Islet precursor cell (in vitro differentiated cells): ENCODE measurements at regions not wholly inside any gene's neighbourhood (a gene's known extent, or its start where the extent isn't known, plus 50 kb on each side); places are given as distances from the start of the nearest gene placed in this dataset.
"Not testable (repeated sequence)": the region's sequence is repeated elsewhere in the genome, so short reads cannot be mapped to it uniquely, and the experiment has no call there.

ENCODE experiments used
- DNase-seq: peaks from one replicate; pipeline ENCODE4 v3.0.0-alpha.2; 2018

DNA sequence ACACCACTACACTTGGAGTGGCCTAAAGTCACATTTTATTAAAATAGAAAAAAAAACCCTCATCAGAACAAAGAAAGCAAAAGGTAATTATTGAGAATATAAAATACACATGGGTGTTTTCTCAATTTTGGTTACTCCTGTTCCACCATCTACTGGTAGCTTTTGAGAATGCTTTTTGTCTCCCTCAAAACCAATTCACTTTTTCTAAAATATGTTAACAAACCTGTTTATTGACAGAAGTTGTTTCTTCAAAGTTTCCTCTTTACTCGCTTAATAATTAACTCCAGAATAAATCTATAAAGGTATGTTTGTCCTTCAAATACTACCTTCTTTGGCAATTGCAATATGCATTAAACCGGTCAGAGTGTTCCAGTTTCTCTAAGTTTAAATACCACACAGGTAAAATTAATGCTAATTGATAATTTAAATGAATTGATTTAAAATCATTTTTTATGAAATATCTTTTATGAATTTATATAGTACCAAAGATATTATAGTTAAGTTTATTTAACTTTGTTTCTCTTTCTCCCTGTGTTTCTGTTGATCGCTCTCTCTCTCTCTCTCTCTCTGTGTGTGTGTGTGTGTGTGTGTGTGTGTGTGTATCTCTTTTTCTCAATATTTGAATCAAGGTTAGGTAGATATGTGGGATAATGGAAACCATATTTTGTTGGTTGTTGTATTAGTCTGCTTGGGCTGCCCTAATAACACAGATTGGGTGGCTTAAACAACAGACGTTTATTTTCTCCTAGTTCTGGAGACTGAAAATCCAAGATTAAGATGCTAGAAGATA, 487.4 kb downstream of the PRDM9 start:
- no peak for DNase-seq

- DNase-seq: peak; percentile 73
Observed at GRCh38 chr5:23996525-23996924, 489.1 kb downstream of the PRDM9 start.

DNA sequence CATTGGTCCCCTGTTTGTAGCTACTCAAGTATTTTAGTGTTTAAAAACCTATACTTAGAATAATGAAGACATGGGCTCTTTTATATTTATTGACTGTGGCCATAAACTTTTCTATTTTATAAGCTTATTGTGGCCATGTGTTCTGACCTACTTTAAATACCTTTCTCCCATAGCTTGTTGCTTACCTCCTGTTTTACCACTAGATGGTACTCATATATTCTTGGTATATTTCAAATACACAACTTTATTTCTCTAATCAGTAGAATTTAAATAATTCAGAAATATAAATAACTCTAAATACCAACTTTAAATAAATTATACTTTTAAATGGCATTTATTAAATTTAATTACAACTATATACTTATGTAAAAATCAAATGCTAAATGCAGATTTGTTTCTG, 498.0 kb downstream of the PRDM9 start:
- no peak for DNase-seq

DNA sequence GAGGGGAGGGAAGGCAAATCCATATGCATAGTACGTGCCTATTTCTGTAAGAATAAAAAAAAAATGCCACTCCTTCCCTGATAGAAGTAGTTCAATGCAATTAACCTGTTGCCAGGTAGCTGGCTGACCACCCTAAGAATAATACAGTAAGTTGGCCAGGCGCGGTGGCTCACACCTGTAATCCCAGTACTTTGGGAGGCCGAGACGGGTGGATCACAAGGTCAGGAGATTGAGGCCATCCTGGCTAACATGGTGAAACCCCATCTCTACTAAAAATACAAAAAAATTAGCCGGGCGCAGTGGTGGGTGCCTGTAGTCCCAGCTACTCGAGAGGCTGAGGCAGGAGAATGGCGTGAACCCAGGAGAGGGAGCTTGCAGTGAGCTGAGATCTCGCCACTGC, 510.3 kb downstream of the PRDM9 start:
- not testable (repeated sequence) for DNase-seq

DNA sequence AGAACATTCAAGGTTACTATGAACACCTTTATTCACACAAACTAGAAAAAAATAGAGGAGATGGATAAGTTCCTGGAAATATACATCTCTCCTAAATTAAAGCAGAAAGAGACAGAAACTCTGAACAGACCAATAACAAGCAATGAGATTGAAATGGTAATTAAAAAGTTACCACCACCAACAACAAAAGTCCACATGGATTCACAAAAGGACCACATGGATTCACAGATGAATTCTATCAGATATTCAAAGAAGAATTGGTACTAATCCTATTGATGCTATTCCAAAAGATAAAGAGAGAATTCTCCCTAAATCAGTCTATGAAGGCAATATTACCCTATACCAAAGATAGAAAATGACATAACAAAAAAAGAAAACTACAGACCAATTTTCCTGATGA, 518.9 kb downstream of the PRDM9 start:
- DNase-seq: no peak

DNA sequence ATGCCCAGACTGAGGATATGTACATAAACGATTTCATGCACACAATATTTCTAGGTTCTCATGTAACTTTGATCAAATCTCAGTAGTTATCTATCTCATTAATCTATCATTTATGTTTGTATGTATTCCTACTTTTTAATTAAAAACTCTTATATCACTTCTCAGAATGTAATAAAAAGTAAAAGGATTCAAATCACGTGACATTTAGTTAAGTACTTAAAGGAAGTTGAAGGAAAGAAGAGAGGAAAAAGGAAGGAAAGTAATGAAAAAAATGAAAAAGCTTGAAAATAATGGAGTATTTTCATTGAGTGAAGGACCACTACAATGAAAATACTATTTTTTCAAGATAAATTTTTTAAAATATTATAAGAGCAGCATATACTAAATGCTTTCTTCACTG, 535.3 kb downstream of the PRDM9 start:
- no peak for DNase-seq

- DNase-seq: no peak
Observed at GRCh38 chr5:24045046-24045445, 537.6 kb downstream of the PRDM9 start.

DNA sequence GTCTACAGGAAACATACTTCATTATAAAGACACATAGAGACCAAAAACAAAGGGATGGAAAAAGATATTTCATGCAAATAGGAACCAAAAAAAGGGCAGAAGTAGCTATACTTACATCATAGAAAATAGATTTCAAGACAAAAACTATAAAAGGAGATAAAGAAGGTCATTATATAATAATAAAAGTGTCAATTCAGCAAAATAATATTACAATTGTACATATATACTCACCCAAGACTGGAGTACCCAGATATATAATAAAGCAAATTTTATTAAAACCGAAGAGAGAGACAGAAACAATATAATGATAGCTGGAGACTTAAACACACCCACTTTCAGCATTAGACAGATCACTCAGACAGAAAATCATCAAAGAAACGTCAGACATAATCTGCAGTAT, 546.3 kb downstream of the PRDM9 start:
- no peak for DNase-seq

DNA sequence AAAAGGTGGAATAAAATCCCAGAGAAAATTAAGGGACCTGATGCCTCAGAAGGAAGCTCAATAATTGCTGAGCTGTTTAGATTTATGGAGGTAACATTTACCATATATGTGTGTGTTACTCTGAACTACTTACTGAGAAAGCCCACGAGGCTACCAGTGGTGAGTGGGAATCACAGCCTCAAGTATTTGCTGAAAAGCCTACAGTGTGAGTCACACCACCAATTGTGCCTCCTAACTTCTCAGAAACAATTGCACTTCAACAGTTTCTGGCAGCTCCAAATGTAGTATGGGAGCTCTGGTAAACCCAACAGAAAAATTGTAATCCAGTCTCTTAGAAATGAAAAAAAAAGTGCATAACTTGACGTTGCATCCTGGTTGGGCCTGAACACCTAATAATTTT, 551.6 kb downstream of the PRDM9 start:
- DNase-seq: no peak

GRCh38 chr5:24059716-24060115, 552.3 kb downstream of the PRDM9 start:
- no peak for DNase-seq

DNA sequence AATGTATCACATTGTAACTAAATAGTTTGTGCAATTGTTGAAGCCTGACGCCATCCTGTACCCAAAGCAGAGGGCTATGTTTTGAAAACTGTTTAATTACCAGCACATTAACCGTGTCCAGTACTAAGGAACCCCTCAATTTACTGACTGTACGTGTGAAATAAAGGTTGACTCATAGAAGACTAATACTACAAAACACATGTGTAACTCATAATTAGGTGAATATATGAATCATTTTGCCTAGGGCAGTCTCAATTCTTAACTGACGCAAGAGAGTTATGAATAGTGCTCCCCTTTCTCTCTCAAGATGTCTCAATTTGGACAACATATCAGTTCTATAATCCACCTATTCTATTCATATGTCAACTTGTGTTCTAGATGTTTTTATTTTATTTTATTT, 558.4 kb downstream of the PRDM9 start:
- DNase-seq: no peak

DNA sequence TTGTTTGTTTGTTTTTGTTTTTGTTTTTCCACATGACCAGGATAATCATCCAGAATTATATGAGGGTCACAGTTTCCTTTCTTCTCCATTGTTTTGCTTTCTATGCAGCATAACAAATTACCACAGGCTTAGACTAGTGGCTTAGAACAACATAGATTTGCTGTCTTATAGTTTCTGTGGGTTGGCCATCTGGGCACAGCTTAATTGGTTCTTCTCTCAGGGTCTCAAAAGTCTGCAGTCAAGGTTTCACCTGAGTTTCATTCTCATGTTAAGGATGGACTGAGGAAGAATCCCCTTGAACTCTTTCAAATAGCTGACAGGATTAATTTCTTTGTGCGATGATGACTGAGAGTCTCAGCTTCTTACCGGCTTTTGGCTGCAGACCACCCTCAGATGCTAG, 559.8 kb downstream of the PRDM9 start:
- no peak for DNase-seq

GRCh38 chr5:24068524-24068923, 561.1 kb downstream of the PRDM9 start:
- DNase-seq: no peak

DNA sequence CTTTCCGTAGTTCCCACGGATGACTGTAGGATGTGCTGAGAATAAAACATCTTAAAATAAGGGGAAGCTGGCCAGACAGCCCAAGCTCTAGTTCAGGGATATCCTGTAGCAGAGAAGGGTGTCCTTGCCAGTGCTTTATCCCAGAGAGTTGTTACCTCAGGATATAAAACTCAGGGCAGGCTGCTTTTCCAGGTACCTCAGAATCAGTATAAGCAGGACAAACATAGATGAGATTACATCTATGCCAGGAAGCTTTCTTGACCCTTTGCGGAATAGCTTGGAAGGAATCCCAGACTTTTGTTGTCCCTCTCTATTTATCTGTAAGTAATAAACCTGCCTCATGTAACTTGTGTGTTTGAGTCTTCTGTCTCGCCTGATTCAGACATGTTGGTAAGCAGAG, 565.7 kb downstream of the PRDM9 start:
- no peak for DNase-seq

DNA sequence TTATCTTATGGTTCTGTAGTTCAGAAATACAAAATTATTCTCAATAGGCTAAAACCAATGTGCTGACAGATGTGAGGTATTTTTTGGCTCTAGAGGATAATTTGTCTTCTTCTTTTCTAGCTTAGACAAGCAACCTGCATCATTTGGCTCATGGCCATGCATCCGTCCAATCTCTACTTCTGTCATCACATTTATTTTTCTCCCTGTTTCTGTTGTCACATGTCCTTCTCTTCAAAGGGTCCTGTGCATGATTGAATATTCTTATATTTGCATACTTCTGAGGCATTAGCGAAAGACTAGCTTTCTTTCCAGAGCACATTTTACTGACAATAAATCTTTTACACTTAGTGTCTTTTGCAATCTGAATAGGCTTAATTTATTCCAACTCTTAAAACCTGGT, 564.7 kb downstream of the CDH10 start:
- DNase-seq: no peak

DNA sequence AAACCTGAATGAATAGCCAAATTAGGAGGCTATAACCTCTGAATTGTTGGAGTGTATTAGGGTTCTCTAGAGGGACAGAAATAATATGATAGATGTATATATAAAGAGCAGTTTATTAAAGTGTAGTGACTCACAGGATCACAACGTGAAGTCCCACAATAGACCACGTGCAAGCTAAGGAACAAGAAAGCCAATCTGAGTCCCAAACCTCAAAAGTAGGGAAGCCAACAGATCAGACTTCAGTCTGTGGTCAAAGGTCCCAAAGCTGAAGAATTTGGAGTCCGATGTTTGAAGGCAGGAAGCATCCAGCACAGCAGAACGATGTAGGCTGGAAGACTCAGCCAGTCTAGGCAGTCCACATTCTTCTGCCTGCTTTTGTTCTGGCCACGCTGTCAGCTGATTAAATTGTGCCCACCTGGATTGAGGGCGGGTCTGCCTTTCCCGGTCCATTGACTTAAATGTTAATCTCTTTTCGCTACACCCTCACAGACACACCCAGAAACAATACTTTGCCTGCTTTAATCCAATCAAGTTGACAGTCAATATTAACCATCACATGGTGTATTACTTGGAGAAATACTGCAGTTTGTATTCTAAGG, 550.6 kb downstream of the CDH10 start:
- DNase-seq: peak; percentile 42

DNA sequence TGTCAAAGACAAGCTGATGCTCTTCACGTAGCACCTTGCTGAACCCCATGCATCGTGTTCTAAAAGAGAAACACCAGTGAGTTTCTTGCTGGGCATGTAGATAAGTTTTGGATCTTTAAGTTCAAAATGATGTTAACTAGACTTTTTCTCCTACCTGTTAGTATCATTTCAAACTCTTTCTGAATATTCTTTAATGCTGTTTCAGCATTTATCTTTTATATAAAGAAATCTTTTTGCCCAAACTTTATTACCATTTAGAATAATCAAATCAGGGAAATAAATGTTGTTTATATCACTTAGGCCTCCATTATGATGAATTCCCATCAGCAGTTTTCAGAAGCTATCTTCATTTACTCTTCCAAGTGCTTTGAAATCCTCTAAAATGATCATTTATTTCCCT, 542.8 kb downstream of the CDH10 start:
- no peak for DNase-seq

GRCh38 chr5:24103451-24104023, 541.2 kb downstream of the CDH10 start:
- no peak for DNase-seq

DNA sequence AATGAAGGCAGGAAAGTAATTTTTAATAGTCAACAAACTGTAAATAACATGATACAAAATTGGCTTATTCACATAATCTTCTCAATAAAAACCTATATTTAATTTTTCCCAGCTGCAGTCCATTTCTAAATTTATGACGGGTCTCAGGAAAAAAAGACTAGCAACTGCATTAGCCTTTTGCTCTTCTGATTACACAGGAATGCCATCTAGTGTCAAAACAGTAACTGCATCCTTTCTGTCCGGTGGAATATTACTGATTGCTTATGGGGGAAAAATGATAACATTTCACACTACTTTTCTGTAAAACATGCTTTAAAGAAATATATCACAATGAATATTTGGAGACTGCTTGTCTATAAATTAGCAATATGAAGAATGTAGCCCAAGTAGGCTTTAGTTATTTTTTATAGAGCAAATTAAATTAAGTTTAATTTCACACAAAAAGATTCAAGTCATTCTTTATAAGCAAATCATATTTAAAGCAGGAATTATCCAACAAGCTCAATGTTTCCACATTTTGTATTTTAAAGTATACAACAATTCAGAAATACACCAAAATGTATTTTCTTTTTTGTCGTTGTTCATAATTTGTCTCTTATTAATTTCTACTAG, 534.7 kb downstream of the CDH10 start:
- no peak for DNase-seq

DNA sequence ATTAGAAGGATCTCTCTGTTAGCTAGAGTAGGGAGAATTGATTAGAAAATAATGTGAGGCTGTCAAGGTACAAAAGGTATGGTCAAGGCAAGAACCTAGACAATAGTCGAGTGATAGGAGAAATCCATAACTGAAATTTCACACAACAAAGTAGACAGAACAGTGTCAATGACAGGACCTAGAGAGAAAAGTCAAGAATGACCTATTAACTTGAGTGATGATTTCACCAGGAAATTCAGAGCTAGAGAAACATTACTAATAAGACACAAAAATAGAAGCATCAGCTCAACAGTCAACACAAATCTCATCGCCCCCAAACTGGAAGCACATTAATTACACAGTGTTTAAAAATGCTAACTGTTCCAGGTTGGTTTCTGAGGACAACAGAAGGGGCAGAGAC, 532.4 kb downstream of the CDH10 start:
- DNase-seq: no peak

GRCh38 chr5:24118351-24118750, 526.4 kb downstream of the CDH10 start:
- no peak for DNase-seq

DNA sequence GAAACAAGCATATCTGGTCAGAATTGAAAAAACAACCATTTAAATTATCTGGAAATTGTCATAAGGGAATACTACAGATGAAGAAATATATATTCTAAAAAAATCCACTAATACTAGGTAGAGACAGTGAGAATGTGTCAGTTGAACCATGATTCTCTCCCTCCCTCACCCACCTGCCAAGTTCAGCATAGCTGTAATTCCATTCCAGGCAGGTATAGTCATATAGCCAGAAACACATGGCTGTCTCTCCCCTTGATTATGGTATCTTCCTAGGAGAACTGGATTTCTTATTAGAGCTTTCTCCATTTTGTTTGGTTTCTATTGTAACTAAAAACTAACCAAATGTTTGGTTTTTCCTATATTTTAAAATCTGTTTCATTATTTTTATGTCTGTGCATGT, 509.2 kb downstream of the CDH10 start:
- no peak for DNase-seq

- DNase-seq: peak; percentile 61
Observed at GRCh38 chr5:24141046-24141445, 503.7 kb downstream of the CDH10 start.

DNA sequence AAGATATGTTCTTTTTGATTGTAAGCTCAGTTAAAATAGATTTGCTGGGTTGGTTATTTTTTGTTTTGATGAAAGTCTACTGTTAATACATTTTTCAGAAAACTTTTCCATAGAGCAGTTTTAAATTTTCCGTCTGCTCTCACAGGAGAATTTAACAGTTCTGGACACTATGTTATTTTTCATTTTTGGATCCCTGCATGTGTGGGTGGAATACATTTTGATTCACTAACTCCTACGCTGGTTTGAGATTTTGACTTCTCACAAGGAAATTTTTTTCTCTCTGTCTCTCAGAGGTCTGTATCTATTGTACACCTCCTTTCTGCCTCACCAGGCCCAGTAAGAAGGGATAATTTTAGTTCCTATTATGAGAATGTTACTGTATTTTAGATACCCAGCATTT, 502.4 kb downstream of the CDH10 start:
- no peak for DNase-seq
